GM12892 (cell line): ENCODE measurements at regions not wholly inside any gene's neighbourhood (a gene's known extent, or its start where the extent isn't known, plus 50 kb on each side); places are given as distances from the start of the nearest gene placed in this dataset.

Experiments
- POLR2A ChIP-seq: IDR thresholded peaks from 2 replicates; pipeline ENCODE4 v1.6.1; 2011; ENCODE audit warnings: low read depth, low read length, control low read depth
- POLR2AphosphoS5 ChIP-seq: IDR thresholded peaks from 2 replicates; pipeline ENCODE4 v1.6.1; 2011; ENCODE audit warnings: low read depth, low read length, control low read depth

DNA sequence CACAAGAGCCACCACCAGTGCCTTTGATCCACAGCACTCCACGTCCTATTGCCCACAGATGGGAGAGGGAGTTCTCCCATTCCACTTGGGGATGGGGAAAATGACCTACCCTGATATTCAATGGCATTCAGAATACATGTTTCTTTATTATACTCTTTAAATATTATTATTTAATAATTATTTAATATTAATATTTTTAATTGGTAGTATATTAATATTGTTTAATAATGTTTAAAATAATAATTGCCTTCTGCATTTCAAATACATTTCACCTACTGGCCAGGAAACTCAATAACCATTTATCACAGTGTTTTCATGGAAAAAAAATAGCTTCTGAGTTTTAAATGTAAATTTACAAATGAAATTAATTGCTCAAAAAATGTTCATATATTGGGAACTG, 127.4 kb upstream of the G2E3 start:
- TF ChIP-seq POLR2AphosphoS5 = no peak
- no peak for TF ChIP-seq POLR2A
